WTC11 (cell line): ENCODE measurements at regions not wholly inside any gene's neighbourhood (a gene's known extent, or its start where the extent isn't known, plus 50 kb on each side); places are given as distances from the start of the nearest gene placed in this dataset.

Source experiments
- ATAC-seq: fragments of 200-7000 bp; cut with Tn5 transposase; 2 replicates; pipeline ENCODE4 v1.10.0; 2021; ENCODE audit warnings: mild to moderate bottlenecking, moderate library complexity
- CTCF ChIA-PET: fragments of 300-600 bp; sonication (Branson Sonifier 250); formaldehyde crosslinking; loops from one replicate; lab custom pipeline; 2021; ENCODE audit warnings: antibody characterized with exemption; lab: Charles Lee
- POLR2A ChIA-PET: fragments of 350-600 bp; sonication (Branson Sonifier 250); formaldehyde crosslinking; loops from one replicate; lab custom pipeline; 2021; ENCODE audit warnings: antibody characterized with exemption; lab: Charles Lee
- DNase-seq: peaks from one replicate; pipeline ENCODE4 v3.0.0; 2021; ENCODE audit warnings: low spot score
- H3K27ac Mint-ChIP-seq: 2 replicates; pipeline ENCODE4 v1.8.0; 2021; ENCODE audit warnings: mixed read lengths
- H3K27me3 Mint-ChIP-seq: 2 replicates; pipeline ENCODE4 v1.8.0; 2021; ENCODE audit warnings: low read depth, mild to moderate bottlenecking, moderate library complexity, mixed read lengths
- H3K36me3 Mint-ChIP-seq: 2 replicates; pipeline ENCODE4 v1.8.0; 2021; ENCODE audit warnings: mixed read lengths
- H3K4me1 Mint-ChIP-seq: 2 replicates; pipeline ENCODE4 v1.8.0; 2022; ENCODE audit warnings: mixed read lengths
- H3K4me3 Mint-ChIP-seq: 2 replicates; pipeline ENCODE4 v1.8.0; 2021; ENCODE audit warnings: mild to moderate bottlenecking, moderate library complexity, mixed read lengths
- H3K9me3 Mint-ChIP-seq: 2 replicates; pipeline ENCODE4 v1.8.0; 2021; ENCODE audit warnings: mixed read lengths
- CTCF ChIP-seq: fragments of 200-600 bp; IDR thresholded peaks from 2 replicates; pipeline ENCODE4 v1.8.0; 2022; ENCODE audit warnings: antibody characterized with exemption
- ESRRA ChIP-seq: sonication (generic); formaldehyde crosslinking; IDR thresholded peaks from 2 replicates; pipeline ENCODE4 v1.8.1; 2022; ENCODE audit warnings: mild to moderate bottlenecking, missing genetic modification reagents, borderline replicate concordance
- GTF2I ChIP-seq: fragments of 250-450 bp; sonication (Bioruptor Pico); conservative IDR thresholded peaks from 2 replicates; pipeline ENCODE4 v1.4.0; 2021; ENCODE audit warnings: mild to moderate bottlenecking
- HMGA2 ChIP-seq: fragments of 250-450 bp; sonication (Bioruptor Pico); IDR thresholded peaks from 2 replicates; pipeline ENCODE4 v1.4.0; 2021; ENCODE audit warnings: mild to moderate bottlenecking, moderate library complexity
- NFATC4 ChIP-seq: fragments of 250-450 bp; sonication (Bioruptor Pico); IDR thresholded peaks from 2 replicates; pipeline ENCODE4 v1.9.0; 2021; ENCODE audit warnings: mild to moderate bottlenecking
- NR3C1 ChIP-seq: sonication (generic); formaldehyde crosslinking; conservative IDR thresholded peaks from 2 replicates; pipeline ENCODE4 v1.8.1; 2023; ENCODE audit warnings: low read depth, mild to moderate bottlenecking, missing genetic modification reagents
- OVOL2 ChIP-seq: fragments of 250-450 bp; sonication (Bioruptor Pico); IDR thresholded peaks from 2 replicates; pipeline ENCODE4 v1.9.0; 2021; ENCODE audit warnings: mild to moderate bottlenecking, borderline replicate concordance
- PREB ChIP-seq: sonication (generic); formaldehyde crosslinking; IDR thresholded peaks from 2 replicates; pipeline ENCODE4 v1.8.1; 2022; ENCODE audit warnings: mild to moderate bottlenecking, missing genetic modification reagents, moderate library complexity, borderline replicate concordance
- PRRX2 ChIP-seq: fragments of 250-450 bp; sonication (Bioruptor Pico); IDR thresholded peaks from 2 replicates; pipeline ENCODE4 v1.8.0; 2021; ENCODE audit warnings: mild to moderate bottlenecking
- SMAD3 ChIP-seq: sonication (generic); formaldehyde crosslinking; IDR thresholded peaks from 2 replicates; pipeline ENCODE4 v1.8.0; 2022; ENCODE audit warnings: missing genetic modification reagents, mild to moderate bottlenecking, borderline replicate concordance
- STAT6 ChIP-seq: sonication (generic); formaldehyde crosslinking; conservative IDR thresholded peaks from 2 replicates; pipeline ENCODE4 v1.8.1; 2023; ENCODE audit warnings: mild to moderate bottlenecking, low read depth, missing genetic modification reagents, moderate library complexity
- TCF7 ChIP-seq: sonication (generic); formaldehyde crosslinking; IDR thresholded peaks from 2 replicates; pipeline ENCODE4 v1.8.0; 2022; ENCODE audit warnings: mild to moderate bottlenecking, low read depth, missing genetic modification reagents, moderate library complexity
- TEAD1 ChIP-seq: sonication (generic); formaldehyde crosslinking; IDR thresholded peaks from 2 replicates; pipeline ENCODE4 v1.8.0; 2022; ENCODE audit warnings: mild to moderate bottlenecking, missing genetic modification reagents
- TP53 ChIP-seq: sonication (generic); formaldehyde crosslinking; IDR thresholded peaks from 2 replicates; pipeline ENCODE4 v1.8.1; 2023; ENCODE audit warnings: mild to moderate bottlenecking, missing genetic modification reagents
- ZNF232 ChIP-seq: sonication (generic); formaldehyde crosslinking; IDR thresholded peaks from 2 replicates; pipeline ENCODE4 v1.8.0; 2022; ENCODE audit warnings: mild to moderate bottlenecking, missing genetic modification reagents
- ZNF317 ChIP-seq: sonication (generic); formaldehyde crosslinking; IDR thresholded peaks from 2 replicates; pipeline ENCODE4 v1.8.1; 2023; ENCODE audit warnings: low read depth, mild to moderate bottlenecking, moderate library complexity, missing genetic modification reagents, borderline replicate concordance
- ZNF416 ChIP-seq: fragments of 250-450 bp; sonication (Bioruptor Pico); IDR thresholded peaks from 2 replicates; pipeline ENCODE4 v1.9.0; 2021; ENCODE audit warnings: mild to moderate bottlenecking, inconsistent platforms
- ZNF512 ChIP-seq: sonication (generic); formaldehyde crosslinking; IDR thresholded peaks from 2 replicates; pipeline ENCODE4 v1.8.1; 2022; ENCODE audit warnings: missing genetic modification reagents, borderline replicate concordance

- no peak overlapping the region for H3K27ac Mint-ChIP-seq
- TF ChIP-seq ZNF232 (no peak), TCF7 (CRISPR knock-in tag) (no peak), HMGA2 (CRISPR knock-in tag) (no peak), PREB (CRISPR knock-in tag) (no peak), ZNF416 (CRISPR knock-in tag) (no peak), TP53 (CRISPR knock-in tag) (no peak)
- TF ChIP-seq, all 79 proteins: peak for 0
These were observed 182.2 kb downstream of the BCL11A start for GRCh38 chr2:60371219-60371618.

GRCh38 chr2:60370814-60371213 lies 182.6 kb downstream of the BCL11A start:
- no peaks in the 10 kb centered on the region for H3K27me3 Mint-ChIP-seq
- H3K4me3 Mint-ChIP-seq: no peak overlapping the region
- ChIA-PET CTCF (no interaction called here), POLR2A (interaction anchor here (0.9 kb wide), 1 partner anchor 107 kb away, joined by 4 read pairs; no protein-coding TSS in a partner anchor)
- DNase-seq (no peak), ATAC-seq (no peak)
- no peak overlapping the region for H3K27ac Mint-ChIP-seq
- peaks cover 28% of the 10 kb centered on the region for H3K4me1 Mint-ChIP-seq
- TF ChIP-seq NR3C1 (CRISPR knock-in tag) (no peak), OVOL2 (CRISPR knock-in tag) (no peak), PRRX2 (CRISPR knock-in tag) (no peak), CTCF (no peak), SMAD3 (CRISPR knock-in tag) (no peak), ESRRA (CRISPR knock-in tag) (no peak)
- no peaks in the 10 kb centered on the region for H3K9me3 Mint-ChIP-seq
- H3K36me3 Mint-ChIP-seq: no peaks in the 10 kb centered on the region

More at GRCh38 chr2:60371219-60371618, 182.2 kb downstream of the BCL11A start:
- Mint-ChIP-seq H3K36me3 (no peaks in the 10 kb centered on the region), H3K4me1 (peaks cover 28% of the 10 kb centered on the region), H3K4me3 (no peak overlapping the region), H3K27me3 (no peaks in the 10 kb centered on the region), H3K9me3 (no peaks in the 10 kb centered on the region)
- ChIA-PET POLR2A (interaction anchor here (0.9 kb wide), 1 partner anchor 106 kb away, joined by 4 read pairs; no protein-coding TSS in a partner anchor), CTCF (no interaction called here)
- ATAC-seq (no peak), DNase-seq (no peak)

- CTCF ChIA-PET: interaction anchor here (0.7 kb wide), 1 partner anchor 166 kb away, joined by 3 read pairs; no protein-coding TSS in a partner anchor
- Mint-ChIP-seq H3K27me3 (no peaks in the 10 kb centered on the region), H3K4me3 (no peak overlapping the region), H3K36me3 (no peaks in the 10 kb centered on the region), H3K4me1 (peaks cover 27% of the 10 kb centered on the region), H3K27ac (no peak overlapping the region), H3K9me3 (no peaks in the 10 kb centered on the region)
- POLR2A ChIA-PET: no interaction called here
- DNase-seq (no peak), ATAC-seq (no peak)
- no peak for TF ChIP-seq ZNF317 (CRISPR knock-in tag)
- TF ChIP-seq GTF2I (CRISPR knock-in tag): no peak
- TF ChIP-seq HMGA2 (CRISPR knock-in tag): no peak
- no peak for TF ChIP-seq OVOL2 (CRISPR knock-in tag)
- TF ChIP-seq NFATC4 (CRISPR knock-in tag): no peak
- TF ChIP-seq ZNF512 (CRISPR knock-in tag): no peak
- no peak for TF ChIP-seq TEAD1 (CRISPR knock-in tag)
- no peak for TF ChIP-seq STAT6 (CRISPR knock-in tag)
These were observed 185.0 kb downstream of the BCL11A start for GRCh38 chr2:60368456-60368855.
